K562 (cell line): ENCODE measurements at regions not wholly inside any gene's neighbourhood (a gene's known extent, or its start where the extent isn't known, plus 50 kb on each side); places are given as distances from the start of the nearest gene placed in this dataset.

ENCODE experiments used
- JUND ChIP-seq, 2 experiments: IDR thresholded peaks; 2 replicates in 1 of 2; 3 replicates in 1 of 2; pipeline ENCODE4 v1.6.1; 2011; ENCODE audit warnings: borderline replicate concordance in 2 of 2, low read depth in 2 of 2, low read length in 2 of 2, improper control_type of control experiment in 1 of 2, missing biosample characterization in 1 of 2, missing genetic modification characterization in 1 of 2, missing genetic modification reagents in 1 of 2
- MYBL2 ChIP-seq, 2 experiments: fragments of 450-650 bp in 1 of 2; sonication (generic) in 1 of 2; formaldehyde crosslinking in 1 of 2; IDR thresholded peaks; 2 replicates each; pipeline versions ENCODE4 v1.6.1 to v1.8.1; 2017 to 2022; ENCODE audit warnings: borderline replicate concordance in 1 of 2, inconsistent platforms in 1 of 2, low read depth in 1 of 2, mild to moderate bottlenecking in 1 of 2, missing genetic modification reagents in 1 of 2, moderate library complexity in 1 of 2
- POLR3A ChIP-seq: IDR thresholded peaks from 2 replicates; pipeline ENCODE4 v1.6.1; 2011; ENCODE audit warnings: borderline replicate concordance, mild to moderate bottlenecking, moderate library complexity; ENCODE audit not compliant: insufficient read length, insufficient read depth; ENCODE audit errors: extremely low read depth
- PRMT5 ChIP-seq: sonication (generic); formaldehyde crosslinking; IDR thresholded peaks from 2 replicates; pipeline ENCODE4 v1.5.0; 2020; ENCODE audit warnings: missing genetic modification reagents
- ZNF75A ChIP-seq: fragments of 450-650 bp; formaldehyde crosslinking; IDR thresholded peaks from 2 replicates; pipeline ENCODE4 v1.4.0; 2020; ENCODE audit warnings: mild to moderate bottlenecking
- TF ChIP-seq, protein P1 (sequence below): sonication (generic); formaldehyde crosslinking; IDR thresholded peaks from 2 replicates; pipeline ENCODE4 v1.8.0; 2022; ENCODE audit warnings: mild to moderate bottlenecking, missing genetic modification reagents
- TF ChIP-seq, protein P2 (sequence below): fragments of 450-650 bp; IDR thresholded peaks from 2 replicates; pipeline ENCODE4 v1.6.1; 2016; ENCODE audit warnings: mild to moderate bottlenecking
- TF ChIP-seq, protein P3 (sequence below): fragments of 450-650 bp; IDR thresholded peaks from 2 replicates; pipeline ENCODE4 v1.7.1; 2018; ENCODE audit warnings: mild to moderate bottlenecking, low read depth; ENCODE audit not compliant: partially characterized antibody
- TF ChIP-seq, protein P4 (sequence below): fragments of 250-450 bp; sonication (Bioruptor Pico); IDR thresholded peaks from 2 replicates; pipeline ENCODE4 v1.4.0; 2020; ENCODE audit warnings: mild to moderate bottlenecking, moderate library complexity

DNA sequence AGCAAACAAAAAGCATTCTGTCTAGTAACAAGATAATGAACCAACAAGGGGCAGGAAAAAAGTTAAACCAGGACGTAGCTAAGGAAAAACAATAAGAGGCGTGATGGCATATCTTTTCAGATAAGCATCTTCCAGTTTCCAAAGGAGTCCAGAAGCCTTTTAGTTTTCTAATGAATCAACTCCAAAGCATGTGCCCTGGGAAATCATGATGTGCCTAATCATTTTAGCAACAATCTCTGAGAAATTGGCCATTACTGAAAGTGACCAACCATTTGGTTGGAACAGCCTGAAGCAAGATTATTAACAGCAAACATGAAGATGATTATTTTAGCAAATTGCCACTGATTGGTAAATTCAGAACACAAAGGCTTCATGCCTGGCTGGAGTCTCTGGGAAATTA is 440.9 kb upstream of the MAF start (continued):
- TF ChIP-seq, protein P1, sequence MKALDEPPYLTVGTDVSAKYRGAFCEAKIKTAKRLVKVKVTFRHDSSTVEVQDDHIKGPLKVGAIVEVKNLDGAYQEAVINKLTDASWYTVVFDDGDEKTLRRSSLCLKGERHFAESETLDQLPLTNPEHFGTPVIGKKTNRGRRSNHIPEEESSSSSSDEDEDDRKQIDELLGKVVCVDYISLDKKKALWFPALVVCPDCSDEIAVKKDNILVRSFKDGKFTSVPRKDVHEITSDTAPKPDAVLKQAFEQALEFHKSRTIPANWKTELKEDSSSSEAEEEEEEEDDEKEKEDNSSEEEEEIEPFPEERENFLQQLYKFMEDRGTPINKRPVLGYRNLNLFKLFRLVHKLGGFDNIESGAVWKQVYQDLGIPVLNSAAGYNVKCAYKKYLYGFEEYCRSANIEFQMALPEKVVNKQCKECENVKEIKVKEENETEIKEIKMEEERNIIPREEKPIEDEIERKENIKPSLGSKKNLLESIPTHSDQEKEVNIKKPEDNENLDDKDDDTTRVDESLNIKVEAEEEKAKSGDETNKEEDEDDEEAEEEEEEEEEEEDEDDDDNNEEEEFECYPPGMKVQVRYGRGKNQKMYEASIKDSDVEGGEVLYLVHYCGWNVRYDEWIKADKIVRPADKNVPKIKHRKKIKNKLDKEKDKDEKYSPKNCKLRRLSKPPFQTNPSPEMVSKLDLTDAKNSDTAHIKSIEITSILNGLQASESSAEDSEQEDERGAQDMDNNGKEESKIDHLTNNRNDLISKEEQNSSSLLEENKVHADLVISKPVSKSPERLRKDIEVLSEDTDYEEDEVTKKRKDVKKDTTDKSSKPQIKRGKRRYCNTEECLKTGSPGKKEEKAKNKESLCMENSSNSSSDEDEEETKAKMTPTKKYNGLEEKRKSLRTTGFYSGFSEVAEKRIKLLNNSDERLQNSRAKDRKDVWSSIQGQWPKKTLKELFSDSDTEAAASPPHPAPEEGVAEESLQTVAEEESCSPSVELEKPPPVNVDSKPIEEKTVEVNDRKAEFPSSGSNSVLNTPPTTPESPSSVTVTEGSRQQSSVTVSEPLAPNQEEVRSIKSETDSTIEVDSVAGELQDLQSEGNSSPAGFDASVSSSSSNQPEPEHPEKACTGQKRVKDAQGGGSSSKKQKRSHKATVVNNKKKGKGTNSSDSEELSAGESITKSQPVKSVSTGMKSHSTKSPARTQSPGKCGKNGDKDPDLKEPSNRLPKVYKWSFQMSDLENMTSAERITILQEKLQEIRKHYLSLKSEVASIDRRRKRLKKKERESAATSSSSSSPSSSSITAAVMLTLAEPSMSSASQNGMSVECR (CRISPR knock-in tag): no peak
- TF ChIP-seq, protein P2, sequence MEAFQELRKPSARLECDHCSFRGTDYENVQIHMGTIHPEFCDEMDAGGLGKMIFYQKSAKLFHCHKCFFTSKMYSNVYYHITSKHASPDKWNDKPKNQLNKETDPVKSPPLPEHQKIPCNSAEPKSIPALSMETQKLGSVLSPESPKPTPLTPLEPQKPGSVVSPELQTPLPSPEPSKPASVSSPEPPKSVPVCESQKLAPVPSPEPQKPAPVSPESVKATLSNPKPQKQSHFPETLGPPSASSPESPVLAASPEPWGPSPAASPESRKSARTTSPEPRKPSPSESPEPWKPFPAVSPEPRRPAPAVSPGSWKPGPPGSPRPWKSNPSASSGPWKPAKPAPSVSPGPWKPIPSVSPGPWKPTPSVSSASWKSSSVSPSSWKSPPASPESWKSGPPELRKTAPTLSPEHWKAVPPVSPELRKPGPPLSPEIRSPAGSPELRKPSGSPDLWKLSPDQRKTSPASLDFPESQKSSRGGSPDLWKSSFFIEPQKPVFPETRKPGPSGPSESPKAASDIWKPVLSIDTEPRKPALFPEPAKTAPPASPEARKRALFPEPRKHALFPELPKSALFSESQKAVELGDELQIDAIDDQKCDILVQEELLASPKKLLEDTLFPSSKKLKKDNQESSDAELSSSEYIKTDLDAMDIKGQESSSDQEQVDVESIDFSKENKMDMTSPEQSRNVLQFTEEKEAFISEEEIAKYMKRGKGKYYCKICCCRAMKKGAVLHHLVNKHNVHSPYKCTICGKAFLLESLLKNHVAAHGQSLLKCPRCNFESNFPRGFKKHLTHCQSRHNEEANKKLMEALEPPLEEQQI: no peak
- TF ChIP-seq POLR3A: no peak
- TF ChIP-seq ZNF75A (CRISPR knock-in tag): no peak
- no peak for TF ChIP-seq JUND (IDR thresholded peaks at IDR 0.05; ENCODE audit: borderline replicate concordance, low read depth, low read length)
- no peak for TF ChIP-seq JUND (tag; IDR thresholded peaks at IDR 0.05; ENCODE audit: borderline replicate concordance, low read depth, low read length)
- TF ChIP-seq, protein P3, sequence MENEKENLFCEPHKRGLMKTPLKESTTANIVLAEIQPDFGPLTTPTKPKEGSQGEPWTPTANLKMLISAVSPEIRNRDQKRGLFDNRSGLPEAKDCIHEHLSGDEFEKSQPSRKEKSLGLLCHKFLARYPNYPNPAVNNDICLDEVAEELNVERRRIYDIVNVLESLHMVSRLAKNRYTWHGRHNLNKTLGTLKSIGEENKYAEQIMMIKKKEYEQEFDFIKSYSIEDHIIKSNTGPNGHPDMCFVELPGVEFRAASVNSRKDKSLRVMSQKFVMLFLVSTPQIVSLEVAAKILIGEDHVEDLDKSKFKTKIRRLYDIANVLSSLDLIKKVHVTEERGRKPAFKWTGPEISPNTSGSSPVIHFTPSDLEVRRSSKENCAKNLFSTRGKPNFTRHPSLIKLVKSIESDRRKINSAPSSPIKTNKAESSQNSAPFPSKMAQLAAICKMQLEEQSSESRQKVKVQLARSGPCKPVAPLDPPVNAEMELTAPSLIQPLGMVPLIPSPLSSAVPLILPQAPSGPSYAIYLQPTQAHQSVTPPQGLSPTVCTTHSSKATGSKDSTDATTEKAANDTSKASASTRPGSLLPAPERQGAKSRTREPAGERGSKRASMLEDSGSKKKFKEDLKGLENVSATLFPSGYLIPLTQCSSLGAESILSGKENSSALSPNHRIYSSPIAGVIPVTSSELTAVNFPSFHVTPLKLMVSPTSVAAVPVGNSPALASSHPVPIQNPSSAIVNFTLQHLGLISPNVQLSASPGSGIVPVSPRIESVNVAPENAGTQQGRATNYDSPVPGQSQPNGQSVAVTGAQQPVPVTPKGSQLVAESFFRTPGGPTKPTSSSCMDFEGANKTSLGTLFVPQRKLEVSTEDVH: no peak
- no peak for TF ChIP-seq MYBL2 (IDR thresholded peaks at IDR 0.05; ENCODE audit: low read depth)
- TF ChIP-seq MYBL2 (CRISPR knock-in tag; IDR thresholded peaks at IDR 0.05; ENCODE audit: borderline replicate concordance): no peak
- TF ChIP-seq, protein P4, sequence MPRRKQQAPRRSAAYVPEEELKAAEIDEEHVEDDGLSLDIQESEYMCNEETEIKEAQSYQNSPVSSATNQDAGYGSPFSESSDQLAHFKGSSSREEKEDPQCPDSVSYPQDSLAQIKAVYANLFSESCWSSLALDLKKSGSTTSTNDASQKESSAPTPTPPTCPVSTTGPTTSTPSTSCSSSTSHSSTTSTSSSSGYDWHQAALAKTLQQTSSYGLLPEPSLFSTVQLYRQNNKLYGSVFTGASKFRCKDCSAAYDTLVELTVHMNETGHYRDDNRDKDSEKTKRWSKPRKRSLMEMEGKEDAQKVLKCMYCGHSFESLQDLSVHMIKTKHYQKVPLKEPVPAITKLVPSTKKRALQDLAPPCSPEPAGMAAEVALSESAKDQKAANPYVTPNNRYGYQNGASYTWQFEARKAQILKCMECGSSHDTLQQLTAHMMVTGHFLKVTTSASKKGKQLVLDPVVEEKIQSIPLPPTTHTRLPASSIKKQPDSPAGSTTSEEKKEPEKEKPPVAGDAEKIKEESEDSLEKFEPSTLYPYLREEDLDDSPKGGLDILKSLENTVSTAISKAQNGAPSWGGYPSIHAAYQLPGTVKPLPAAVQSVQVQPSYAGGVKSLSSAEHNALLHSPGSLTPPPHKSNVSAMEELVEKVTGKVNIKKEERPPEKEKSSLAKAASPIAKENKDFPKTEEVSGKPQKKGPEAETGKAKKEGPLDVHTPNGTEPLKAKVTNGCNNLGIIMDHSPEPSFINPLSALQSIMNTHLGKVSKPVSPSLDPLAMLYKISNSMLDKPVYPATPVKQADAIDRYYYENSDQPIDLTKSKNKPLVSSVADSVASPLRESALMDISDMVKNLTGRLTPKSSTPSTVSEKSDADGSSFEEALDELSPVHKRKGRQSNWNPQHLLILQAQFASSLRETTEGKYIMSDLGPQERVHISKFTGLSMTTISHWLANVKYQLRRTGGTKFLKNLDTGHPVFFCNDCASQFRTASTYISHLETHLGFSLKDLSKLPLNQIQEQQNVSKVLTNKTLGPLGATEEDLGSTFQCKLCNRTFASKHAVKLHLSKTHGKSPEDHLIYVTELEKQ (CRISPR knock-in tag): no peak
- TF ChIP-seq PRMT5 (CRISPR knock-in tag): no peak
